Stimulated activated memory B cell treated with anti-CD40 and anti-IgM and Interleukin-4, amounts not matched to agents 10 μg/mL and 1 μg/mL and 100 μg/mL, for 72 hours (primary cell): ENCODE measurements at regions not wholly inside any gene's neighbourhood (a gene's known extent, or its start where the extent isn't known, plus 50 kb on each side); places are given as distances from the start of the nearest gene placed in this dataset.
"Not testable (repeated sequence)": the region's sequence is repeated elsewhere in the genome, so short reads cannot be mapped to it uniquely, and the experiment has no call there.

ENCODE experiments used
- ATAC-seq: fragments of 150-1000 bp; cut with Tn5 transposase; 2 replicates; pipeline ENCODE4 v1.10.0; 2021
- H3K27ac Mint-ChIP-seq: one replicate; pipeline ENCODE4 v1.8.0; 2022; ENCODE audit warnings: mild to moderate bottlenecking, mixed read lengths
- H3K27me3 Mint-ChIP-seq: one replicate; pipeline ENCODE4 v1.8.0; 2022; ENCODE audit warnings: mixed read lengths
- H3K36me3 Mint-ChIP-seq: one replicate; pipeline ENCODE4 v1.8.0; 2022; ENCODE audit warnings: mixed read lengths
- H3K4me1 Mint-ChIP-seq: one replicate; pipeline ENCODE4 v1.8.0; 2022; ENCODE audit warnings: mixed read lengths
- H3K4me3 Mint-ChIP-seq: one replicate; pipeline ENCODE4 v1.8.0; 2022; ENCODE audit warnings: mild to moderate bottlenecking, moderate library complexity, mixed read lengths
- H3K9me3 Mint-ChIP-seq: one replicate; pipeline ENCODE4 v1.8.0; 2022; ENCODE audit warnings: mixed read lengths

DNA sequence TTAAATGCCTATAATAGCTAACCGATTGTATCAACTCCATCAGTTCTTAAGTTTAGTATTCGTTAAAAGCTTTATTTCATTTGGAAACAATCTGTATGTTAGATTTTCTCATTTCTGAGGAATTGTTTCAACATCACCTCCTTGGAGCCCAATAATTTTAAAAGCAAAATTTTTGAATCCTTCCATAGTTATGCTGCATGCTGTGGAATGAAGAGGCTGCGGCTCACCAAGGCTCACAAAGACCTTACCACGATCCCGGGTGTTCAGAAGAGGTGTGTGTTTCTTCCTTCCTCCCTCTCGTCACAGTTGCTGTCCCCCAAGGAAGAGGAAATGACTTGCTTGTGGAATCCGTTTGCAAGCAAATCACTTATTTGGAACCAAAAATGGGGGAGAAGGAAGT, 143.8 kb downstream of the FGF1 start:
- peaks cover 39% of the 10 kb centered on the region for H3K27me3 Mint-ChIP-seq
- H3K9me3 Mint-ChIP-seq, result no peaks in the 10 kb centered on the region
- H3K4me1 Mint-ChIP-seq, result no peaks in the 10 kb centered on the region
- no peaks in the 10 kb centered on the region for H3K36me3 Mint-ChIP-seq
- ATAC-seq, result no peak
- no peak overlapping the region for H3K27ac Mint-ChIP-seq
- H3K4me3 Mint-ChIP-seq, result no peak overlapping the region

DNA sequence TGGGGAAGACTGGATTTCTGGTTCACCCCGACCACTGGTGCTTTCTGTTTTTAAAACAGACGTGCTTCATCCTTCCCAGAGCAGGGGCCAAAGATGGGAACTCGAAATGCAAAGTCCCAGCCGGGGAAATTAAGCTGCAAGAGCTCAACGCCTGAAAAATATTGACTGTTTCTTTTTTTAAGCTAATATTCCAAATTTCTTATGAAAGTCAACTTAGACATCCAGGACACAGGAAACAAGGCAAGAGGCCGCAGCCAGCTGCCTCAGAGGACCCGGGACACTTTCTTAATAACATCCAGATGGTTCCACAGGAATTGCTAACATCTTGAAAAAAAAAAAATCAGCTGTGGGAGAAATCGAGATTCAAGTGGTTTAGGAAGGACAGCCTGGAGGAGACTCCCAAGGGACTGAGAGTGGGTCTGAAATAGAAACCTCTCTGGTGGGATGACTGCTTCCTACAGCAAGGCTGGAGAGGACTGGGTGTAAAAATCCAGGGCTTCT, 144.9 kb downstream of the FGF1 start:
- no peak for ATAC-seq
- no peaks in the 10 kb centered on the region for H3K9me3 Mint-ChIP-seq

DNA sequence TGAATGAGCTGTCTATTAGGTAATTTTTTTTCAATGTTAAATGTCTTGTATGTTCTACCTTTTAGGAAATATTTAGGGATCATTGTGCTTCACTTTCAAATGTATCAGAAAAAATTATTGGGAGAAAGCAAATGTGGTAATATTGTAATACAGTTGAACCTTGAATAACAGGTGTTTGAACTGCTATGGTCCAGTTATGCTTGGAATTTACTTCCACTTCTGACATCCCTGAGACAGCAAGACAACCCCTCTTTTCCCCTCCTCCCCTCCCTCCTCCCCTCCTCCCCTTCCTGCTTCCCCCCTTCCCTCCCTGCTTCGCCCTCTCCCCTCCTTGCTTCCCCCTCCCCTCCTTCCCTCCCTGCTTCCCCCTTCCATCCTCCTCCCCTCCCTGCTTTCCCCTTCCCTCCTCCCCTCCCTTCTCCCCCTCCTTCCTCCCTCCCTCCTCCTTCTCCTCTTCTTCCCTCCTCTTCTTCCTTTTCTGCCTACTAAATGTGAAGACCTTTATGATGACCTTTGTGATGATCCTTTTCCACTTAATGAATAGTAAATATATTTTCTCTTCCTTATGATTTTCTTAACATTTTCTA, 146.6 kb downstream of the FGF1 start:
- Mint-ChIP-seq H3K4me1 (no peaks in the 10 kb centered on the region), H3K4me3 (no peak overlapping the region), H3K27me3 (peaks cover 32% of the 10 kb centered on the region), H3K27ac (no peak overlapping the region), H3K36me3 (no peaks in the 10 kb centered on the region), H3K9me3 (no peaks in the 10 kb centered on the region)
- ATAC-seq, result no peak

More for the DNA sequence above, 144.9 kb downstream of the FGF1 start:
- Mint-ChIP-seq H3K27me3 (peaks cover 39% of the 10 kb centered on the region), H3K4me1 (no peaks in the 10 kb centered on the region), H3K36me3 (no peaks in the 10 kb centered on the region), H3K4me3 (no peak overlapping the region), H3K27ac (no peak overlapping the region)

GRCh38 chr5:142537938-142538337, 148.0 kb downstream of the FGF1 start:
- ATAC-seq, result no peak
- Mint-ChIP-seq H3K9me3 (no peaks in the 10 kb centered on the region), H3K4me1 (no peaks in the 10 kb centered on the region), H3K4me3 (no peak overlapping the region), H3K36me3 (no peaks in the 10 kb centered on the region), H3K27ac (no peak overlapping the region), H3K27me3 (peaks cover 26% of the 10 kb centered on the region)

GRCh38 chr5:142532781-142533176, 153.1 kb downstream of the FGF1 start:
- Mint-ChIP-seq H3K4me1 (peaks cover 3% of the 10 kb centered on the region), H3K27me3 (no peaks in the 10 kb centered on the region), H3K9me3 (no peaks in the 10 kb centered on the region), H3K4me3 (no peak overlapping the region), H3K36me3 (no peaks in the 10 kb centered on the region), H3K27ac (no peak overlapping the region)
- no peak for ATAC-seq

DNA sequence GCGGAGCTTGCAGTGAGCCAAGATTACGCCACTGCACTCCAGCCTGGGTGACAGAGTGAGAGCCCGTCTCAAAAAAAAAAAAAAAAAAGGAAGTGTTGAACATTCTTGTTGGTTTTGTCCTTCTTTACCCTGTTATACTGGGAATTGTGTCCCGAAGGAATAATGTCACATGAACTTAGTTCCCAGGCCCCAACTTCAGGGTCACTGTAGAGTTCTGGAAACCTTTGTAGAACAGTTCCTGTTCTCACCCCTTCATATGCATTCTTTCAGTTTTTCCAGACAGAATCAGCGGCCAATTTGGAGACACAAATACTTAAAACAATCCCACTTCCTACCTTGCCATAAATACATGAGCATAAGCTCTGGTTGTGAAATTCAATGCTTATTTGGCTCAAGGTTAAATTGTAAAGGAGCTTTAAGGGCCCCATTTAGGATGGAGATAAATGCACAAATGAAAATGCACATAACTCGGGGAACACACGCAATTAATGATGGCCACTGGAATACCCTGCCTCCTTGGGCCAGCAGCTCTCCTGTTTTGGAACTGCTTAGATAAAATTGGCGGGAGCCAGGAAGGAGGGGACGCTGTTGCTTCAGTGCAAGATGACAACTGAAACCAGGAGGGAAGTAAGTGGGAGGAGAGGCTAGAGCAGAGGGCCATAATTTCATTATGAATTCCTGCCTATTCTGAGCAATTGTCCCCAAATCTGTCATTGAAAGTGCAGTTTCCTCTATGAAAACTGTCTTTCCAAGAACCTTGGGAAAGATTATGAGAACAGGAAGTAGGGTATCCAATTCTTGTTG, 153.7 kb downstream of the FGF1 start:
- H3K27me3 Mint-ChIP-seq, result no peaks in the 10 kb centered on the region
- H3K36me3 Mint-ChIP-seq, result no peaks in the 10 kb centered on the region
- H3K4me3 Mint-ChIP-seq, result no peak overlapping the region
- ATAC-seq, result no peak
- H3K9me3 Mint-ChIP-seq, result no peaks in the 10 kb centered on the region
- peaks cover 9% of the 10 kb centered on the region for H3K4me1 Mint-ChIP-seq
- no peak overlapping the region for H3K27ac Mint-ChIP-seq

GRCh38 chr5:142530904-142531303, 155.0 kb downstream of the FGF1 start:
- Mint-ChIP-seq H3K9me3 (no peaks in the 10 kb centered on the region), H3K36me3 (no peaks in the 10 kb centered on the region), H3K27me3 (no peaks in the 10 kb centered on the region), H3K27ac (no peak overlapping the region), H3K4me1 (peaks cover 11% of the 10 kb centered on the region), H3K4me3 (no peak overlapping the region)
- ATAC-seq, result no peak

GRCh38 chr5:142529626-142530278, 156.1 kb downstream of the FGF1 start:
- Mint-ChIP-seq H3K27me3 (no peaks in the 10 kb centered on the region), H3K36me3 (no peaks in the 10 kb centered on the region), H3K4me3 (no peak overlapping the region), H3K4me1 (peaks cover 11% of the 10 kb centered on the region), H3K9me3 (no peaks in the 10 kb centered on the region), H3K27ac (no peak overlapping the region)
- no peak for ATAC-seq

GRCh38 chr5:142527664-142528295, 158.1 kb downstream of the FGF1 start:
- Mint-ChIP-seq H3K27ac (no peak overlapping the region), H3K4me3 (no peak overlapping the region), H3K27me3 (peaks cover 14% of the 10 kb centered on the region)

DNA sequence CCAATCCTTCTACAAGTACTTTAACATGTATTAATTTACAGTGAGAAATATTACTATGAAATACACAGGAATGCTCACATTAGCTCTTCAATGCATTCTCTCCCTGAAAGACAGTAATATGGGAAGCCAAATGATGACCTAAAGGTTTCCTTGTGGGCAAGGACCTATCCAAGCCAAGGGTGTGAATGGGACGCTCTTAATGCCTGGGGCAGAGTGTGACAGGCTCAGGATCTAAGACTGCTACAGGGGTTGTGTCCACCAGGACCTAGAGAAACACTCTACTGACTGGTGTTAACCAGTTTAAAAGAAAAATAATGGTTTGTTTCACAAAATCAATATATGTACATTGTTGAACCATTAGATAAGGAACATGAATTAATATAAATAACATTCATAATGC, 158.7 kb downstream of the FGF1 start:
- ATAC-seq, result no peak
- Mint-ChIP-seq H3K4me3 (no peak overlapping the region), H3K27ac (no peak overlapping the region), H3K4me1 (peaks cover 11% of the 10 kb centered on the region), H3K36me3 (no peaks in the 10 kb centered on the region), H3K27me3 (peaks cover 14% of the 10 kb centered on the region), H3K9me3 (no peaks in the 10 kb centered on the region)

More at GRCh38 chr5:142527664-142528295, 158.1 kb downstream of the FGF1 start:
- H3K36me3 Mint-ChIP-seq, result no peaks in the 10 kb centered on the region
- ATAC-seq, result no peak
- H3K9me3 Mint-ChIP-seq, result no peaks in the 10 kb centered on the region
- H3K4me1 Mint-ChIP-seq, result peaks cover 11% of the 10 kb centered on the region

DNA sequence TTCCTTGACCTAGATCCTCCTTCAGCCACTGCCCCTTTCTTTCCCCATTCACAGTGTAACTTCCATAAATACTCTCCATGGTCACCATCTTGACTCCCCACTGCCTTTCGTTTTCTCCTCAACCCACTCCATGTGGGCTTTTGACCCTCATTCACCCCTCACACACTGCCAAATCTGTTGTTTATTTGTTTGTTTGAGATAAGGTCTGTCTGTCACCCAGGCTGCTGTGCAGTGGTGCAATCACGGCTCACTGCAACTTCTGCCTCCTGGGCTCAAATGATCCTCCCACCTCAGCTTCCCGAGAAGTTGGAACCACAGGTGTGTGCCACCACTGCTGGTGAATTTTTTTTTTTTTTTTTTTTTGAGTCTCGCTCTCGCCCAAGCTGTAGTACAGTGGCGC, 162.9 kb downstream of the FGF1 start:
- Mint-ChIP-seq H3K9me3 (no peaks in the 10 kb centered on the region), H3K27me3 (peaks cover 14% of the 10 kb centered on the region), H3K27ac (no peak overlapping the region), H3K36me3 (no peaks in the 10 kb centered on the region), H3K4me3 (no peak overlapping the region), H3K4me1 (peaks cover 10% of the 10 kb centered on the region)
- ATAC-seq, result no peak

- Mint-ChIP-seq H3K27me3 (peaks cover 14% of the 10 kb centered on the region), H3K9me3 (peaks cover 4% of the 10 kb centered on the region), H3K4me1 (no peaks in the 10 kb centered on the region), H3K4me3 (no peak overlapping the region), H3K27ac (no peak overlapping the region), H3K36me3 (peaks cover 5% of the 10 kb centered on the region)
- no peak for ATAC-seq
Measured at GRCh38 chr5:142521706-142522105, 164.2 kb downstream of the FGF1 start.

DNA sequence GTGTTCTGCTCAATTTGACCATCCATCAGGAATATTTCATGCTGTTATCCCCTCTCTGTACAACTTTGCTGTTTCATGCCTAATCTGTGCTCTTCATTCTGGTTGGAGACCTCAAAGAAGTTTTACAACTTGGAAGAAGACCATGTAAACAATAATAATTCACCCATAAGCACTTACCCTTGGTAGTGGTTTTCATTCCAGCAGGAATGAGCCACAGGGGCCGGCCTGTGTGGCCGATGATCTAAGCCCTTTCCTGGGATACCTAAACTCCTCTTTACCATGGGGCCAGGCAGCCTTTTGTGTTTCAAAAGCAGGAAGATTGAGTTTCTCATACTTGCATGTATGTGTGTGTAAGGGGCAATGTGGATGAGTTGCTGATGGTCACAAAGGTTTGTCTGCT, 165.0 kb downstream of the FGF1 start:
- no peak for ATAC-seq
- no peak overlapping the region for H3K27ac Mint-ChIP-seq
- peaks cover 11% of the 10 kb centered on the region for H3K9me3 Mint-ChIP-seq
- peaks cover 12% of the 10 kb centered on the region for H3K36me3 Mint-ChIP-seq
- H3K4me1 Mint-ChIP-seq, result no peaks in the 10 kb centered on the region
- peaks cover 14% of the 10 kb centered on the region for H3K27me3 Mint-ChIP-seq
- H3K4me3 Mint-ChIP-seq, result no peak overlapping the region

DNA sequence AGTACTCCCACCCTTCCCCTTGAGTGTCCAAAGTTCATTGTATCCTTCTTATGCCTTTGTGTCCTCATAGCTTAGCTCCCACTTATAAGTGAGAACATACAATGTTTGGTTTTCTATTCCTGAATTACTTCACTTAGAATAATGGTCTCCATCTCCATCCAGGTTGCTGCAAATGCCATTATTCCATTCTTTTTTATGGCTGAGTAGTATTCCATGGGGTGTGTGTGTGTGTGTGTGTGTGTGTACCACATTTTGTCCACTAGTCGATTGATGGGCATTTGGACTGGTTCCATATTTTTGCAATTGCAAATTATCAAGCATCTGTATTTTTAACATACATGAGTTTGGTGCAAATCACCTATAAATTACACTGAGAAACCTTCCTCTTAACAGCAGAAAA, 166.0 kb downstream of the FGF1 start:
- H3K9me3 Mint-ChIP-seq, result peaks cover 11% of the 10 kb centered on the region
- not testable (repeated sequence) for ATAC-seq, H3K4me1 Mint-ChIP-seq, H3K4me3 Mint-ChIP-seq, H3K27ac Mint-ChIP-seq
- peaks cover 12% of the 10 kb centered on the region for H3K36me3 Mint-ChIP-seq
- H3K27me3 Mint-ChIP-seq, result peaks cover 14% of the 10 kb centered on the region

DNA sequence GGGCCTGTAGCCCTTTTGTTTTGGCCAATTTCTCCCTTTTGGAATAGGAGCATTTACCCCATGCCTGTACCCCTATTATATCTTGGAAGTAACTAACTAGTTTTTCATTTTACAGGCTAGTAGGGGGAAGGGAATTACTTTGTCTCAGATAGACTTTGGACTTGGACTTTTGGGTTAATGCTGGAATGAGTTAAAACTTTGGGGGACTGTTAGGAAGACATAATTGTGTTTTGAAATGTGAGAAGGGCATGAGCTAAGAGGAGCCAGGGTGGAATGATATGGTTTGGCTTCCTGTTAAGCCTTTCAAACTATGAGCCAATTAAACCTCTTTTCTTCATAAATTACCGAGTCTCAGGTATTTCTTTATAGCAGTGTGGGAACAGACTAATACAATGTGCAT, 168.1 kb downstream of the FGF1 start:
- Mint-ChIP-seq H3K9me3 (peaks cover 11% of the 10 kb centered on the region), H3K27ac (no peak overlapping the region), H3K36me3 (peaks cover 12% of the 10 kb centered on the region), H3K27me3 (peaks cover 8% of the 10 kb centered on the region), H3K4me3 (no peak overlapping the region), H3K4me1 (no peaks in the 10 kb centered on the region)
- ATAC-seq, result no peak
